DOHH2 (cell line): ENCODE measurements at regions not wholly inside any gene's neighbourhood (a gene's known extent, or its start where the extent isn't known, plus 50 kb on each side); places are given as distances from the start of the nearest gene placed in this dataset.

Experiments
- H3F3A ChIP-seq: fragments of 200-600 bp; sonication (generic), shearing (Covaris generic); 2 replicates; pipeline ENCODE4 v1.6.0; 2016; ENCODE audit warnings: antibody characterized with exemption, mild to moderate bottlenecking; ENCODE audit not compliant: control insufficient read depth, insufficient read depth
- H3K27ac ChIP-seq: fragments of 200-600 bp; sonication (generic); 2 replicates; pipeline ENCODE4 v1.5.1; 2014; ENCODE audit warnings: low read depth, mild to moderate bottlenecking, low read length, moderate library complexity
- H3K27me3 ChIP-seq: fragments of 200-600 bp; sonication (generic); 2 replicates; pipeline ENCODE4 v1.6.1; 2014; ENCODE audit warnings: mild to moderate bottlenecking, low read length, mixed read lengths; ENCODE audit not compliant: control insufficient read depth
- H3K36me3 ChIP-seq: fragments of 200-600 bp; sonication (generic); 2 replicates; pipeline ENCODE4 v1.6.1; 2014; ENCODE audit warnings: mild to moderate bottlenecking, low read length, moderate library complexity, mixed read lengths; ENCODE audit not compliant: control insufficient read depth
- H3K4me1 ChIP-seq: fragments of 200-600 bp; sonication (generic); 2 replicates; pipeline ENCODE4 v1.6.1; 2014; ENCODE audit warnings: mild to moderate bottlenecking, low read length, mixed read lengths; ENCODE audit not compliant: control insufficient read depth
- H3K4me2 ChIP-seq: fragments of 200-600 bp; sonication (generic); 2 replicates; pipeline ENCODE4 v1.6.0; 2014; ENCODE audit warnings: mild to moderate bottlenecking, low read length, moderate library complexity
- H3K4me3 ChIP-seq: fragments of 200-600 bp; sonication (generic); 2 replicates; pipeline ENCODE4 v1.5.1; 2014; ENCODE audit warnings: mild to moderate bottlenecking, low read length, mixed read lengths
- H3K79me2 ChIP-seq: fragments of 200-600 bp; sonication (generic); 2 replicates; pipeline ENCODE4 v1.6.1; 2014; ENCODE audit warnings: mild to moderate bottlenecking, low read length, mixed read lengths; ENCODE audit not compliant: control insufficient read depth
- H3K9me2 ChIP-seq: fragments of 200-600 bp; sonication (generic); replicated peaks from 2 replicates; pipeline ENCODE4 v1.6.1; 2014; ENCODE audit warnings: mild to moderate bottlenecking, low read length, mixed read lengths; ENCODE audit not compliant: control insufficient read depth
- H3K9me3 ChIP-seq: fragments of 200-600 bp; sonication (generic); 2 replicates; pipeline ENCODE4 v1.6.1; 2014; ENCODE audit warnings: antibody characterized with exemption, low read length, mixed read lengths; ENCODE audit not compliant: control insufficient read depth, insufficient read depth
- H4K20me1 ChIP-seq: fragments of 200-600 bp; sonication (generic); 2 replicates; pipeline ENCODE4 v1.6.0; 2014; ENCODE audit warnings: low read depth, mild to moderate bottlenecking, antibody characterized with exemption, low read length, moderate library complexity; ENCODE audit not compliant: control insufficient read depth, insufficient read depth
- EZH2phosphoT487 ChIP-seq: fragments of 200-600 bp; sonication (generic); IDR thresholded peaks from 2 replicates; pipeline ENCODE4 v1.6.1; 2017; ENCODE audit warnings: borderline replicate concordance, mild to moderate bottlenecking, antibody characterized with exemption, low read length, moderate library complexity, mixed read lengths
- TF ChIP-seq, protein P1 (sequence below): fragments of 200-600 bp; sonication (generic); IDR thresholded peaks from one replicate; pipeline ENCODE4 v1.5.1; 2014; ENCODE audit warnings: antibody characterized with exemption, mild to moderate bottlenecking, low read depth, low read length; ENCODE audit not compliant: poor library complexity, severe bottlenecking

- TF ChIP-seq, protein P1, sequence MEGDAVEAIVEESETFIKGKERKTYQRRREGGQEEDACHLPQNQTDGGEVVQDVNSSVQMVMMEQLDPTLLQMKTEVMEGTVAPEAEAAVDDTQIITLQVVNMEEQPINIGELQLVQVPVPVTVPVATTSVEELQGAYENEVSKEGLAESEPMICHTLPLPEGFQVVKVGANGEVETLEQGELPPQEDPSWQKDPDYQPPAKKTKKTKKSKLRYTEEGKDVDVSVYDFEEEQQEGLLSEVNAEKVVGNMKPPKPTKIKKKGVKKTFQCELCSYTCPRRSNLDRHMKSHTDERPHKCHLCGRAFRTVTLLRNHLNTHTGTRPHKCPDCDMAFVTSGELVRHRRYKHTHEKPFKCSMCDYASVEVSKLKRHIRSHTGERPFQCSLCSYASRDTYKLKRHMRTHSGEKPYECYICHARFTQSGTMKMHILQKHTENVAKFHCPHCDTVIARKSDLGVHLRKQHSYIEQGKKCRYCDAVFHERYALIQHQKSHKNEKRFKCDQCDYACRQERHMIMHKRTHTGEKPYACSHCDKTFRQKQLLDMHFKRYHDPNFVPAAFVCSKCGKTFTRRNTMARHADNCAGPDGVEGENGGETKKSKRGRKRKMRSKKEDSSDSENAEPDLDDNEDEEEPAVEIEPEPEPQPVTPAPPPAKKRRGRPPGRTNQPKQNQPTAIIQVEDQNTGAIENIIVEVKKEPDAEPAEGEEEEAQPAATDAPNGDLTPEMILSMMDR: no peak
- TF ChIP-seq EZH2phosphoT487: no peak
- Histone ChIP-seq H4K20me1 (no peaks in the 10 kb centered on the region), H3K27me3 (no peaks in the 10 kb centered on the region), H3K4me1 (no peaks in the 10 kb centered on the region), H3K27ac (no peak overlapping the region), H3K4me3 (no peak overlapping the region), H3K36me3 (no peaks in the 10 kb centered on the region), H3K79me2 (no peaks in the 10 kb centered on the region), H3F3A (no peaks in the 10 kb centered on the region), H3K9me2 (no peaks in the 10 kb centered on the region), H3K9me3 (no peaks in the 10 kb centered on the region), H3K4me2 (no peak overlapping the region)
Observed at GRCh38 chr10:125226823-125227222, 66.5 kb upstream of the CTBP2 start.

DNA sequence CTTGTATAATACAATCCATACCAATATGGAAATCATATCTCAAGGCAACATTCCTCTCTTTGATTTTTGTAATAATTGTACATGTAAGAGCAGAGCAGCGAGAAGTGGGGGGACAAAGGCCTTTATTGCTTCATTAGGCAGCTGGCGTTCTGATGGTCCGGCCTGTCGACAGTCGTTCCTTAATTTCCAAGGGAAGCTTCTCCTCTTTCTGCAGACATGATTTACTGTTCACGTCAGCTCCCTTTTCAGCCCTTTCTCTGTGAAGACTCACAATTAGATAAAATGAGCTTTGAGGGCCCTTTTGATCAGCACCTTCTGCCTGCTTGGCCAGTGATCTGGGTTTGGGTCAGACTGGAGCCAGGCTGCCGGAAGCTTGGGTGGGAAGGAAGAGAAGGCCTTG, 65.6 kb upstream of the CTBP2 start:
- no peak for TF ChIP-seq EZH2phosphoT487
- TF ChIP-seq, protein P1: no peak
- Histone ChIP-seq H4K20me1 (no peaks in the 10 kb centered on the region), H3K4me1 (no peaks in the 10 kb centered on the region), H3F3A (no peaks in the 10 kb centered on the region), H3K27ac (no peak overlapping the region), H3K4me3 (no peak overlapping the region), H3K79me2 (no peaks in the 10 kb centered on the region), H3K9me3 (no peaks in the 10 kb centered on the region), H3K4me2 (no peak overlapping the region), H3K27me3 (no peaks in the 10 kb centered on the region), H3K9me2 (no peaks in the 10 kb centered on the region), H3K36me3 (no peaks in the 10 kb centered on the region)

- TF ChIP-seq, protein P1: no peak
- TF ChIP-seq EZH2phosphoT487: no peak
- Histone ChIP-seq H3K36me3 (no peaks in the 10 kb centered on the region), H3K9me3 (no peaks in the 10 kb centered on the region), H3K27me3 (no peaks in the 10 kb centered on the region), H3K9me2 (no peaks in the 10 kb centered on the region), H3K27ac (no peak overlapping the region), H3K4me3 (no peak overlapping the region), H3K79me2 (no peaks in the 10 kb centered on the region), H3K4me2 (no peak overlapping the region), H3K4me1 (no peaks in the 10 kb centered on the region), H4K20me1 (no peaks in the 10 kb centered on the region), H3F3A (no peaks in the 10 kb centered on the region)
Observed at GRCh38 chr10:125225051-125225450, 64.7 kb upstream of the CTBP2 start.
